CD14-positive monocyte (primary cell): ENCODE measurements at regions not wholly inside any gene's neighbourhood (a gene's known extent, or its start where the extent isn't known, plus 50 kb on each side); places are given as distances from the start of the nearest gene placed in this dataset.

Experiments used
- DNase-seq, 3 donors: peaks; one replicate each; pipeline ENCODE4 v3.0.0-alpha.2; 2011 to 2022
- H2AFZ ChIP-seq: 2 replicates; pipeline ENCODE4 v1.6.0; 2012; ENCODE audit warnings: mild to moderate bottlenecking, low read depth, low read length, inconsistent platforms; ENCODE audit not compliant: insufficient read depth, poor library complexity, severe bottlenecking
- H3K27ac ChIP-seq, 2 donors: 1 replicate in 1 of 2; 2 replicates in 1 of 2; pipeline ENCODE4 v1.5.1; 2012 to 2013; ENCODE audit warnings: low read length in 2 of 2, control low read depth in 1 of 2, inconsistent platforms in 1 of 2, low read depth in 1 of 2, mild to moderate bottlenecking in 1 of 2
- H3K27me3 ChIP-seq, 2 donors: one replicate each; pipeline versions ENCODE4 v1.6.0 to v1.6.1; 2011 to 2013; ENCODE audit warnings: low read length in 2 of 2; ENCODE audit not compliant: control insufficient read depth in 2 of 2, insufficient read depth in 2 of 2
- H3K36me3 ChIP-seq, 2 donors: replicated peaks in 1 of 2; 1 replicate in 1 of 2; 2 replicates in 1 of 2; pipeline versions ENCODE4 v1.5.1 to v1.6.1; 2012 to 2013; ENCODE audit warnings: low read length in 2 of 2, control low read depth in 1 of 2, inconsistent platforms in 1 of 2, mild to moderate bottlenecking in 1 of 2; ENCODE audit not compliant: insufficient read depth in 2 of 2, control insufficient read depth in 1 of 2
- H3K4me1 ChIP-seq, 2 donors: 1 replicate in 1 of 2; 2 replicates in 1 of 2; pipeline versions ENCODE4 v1.5.1 to v1.6.1; 2012 to 2013; ENCODE audit warnings: low read length in 2 of 2, control low read depth in 1 of 2, inconsistent platforms in 1 of 2, mild to moderate bottlenecking in 1 of 2, moderate library complexity in 1 of 2; ENCODE audit not compliant: insufficient read depth in 2 of 2, control insufficient read depth in 1 of 2
- H3K4me2 ChIP-seq: replicated peaks from 2 replicates; pipeline ENCODE3; 2012; ENCODE audit warnings: low read length, moderate library complexity, mild to moderate bottlenecking; ENCODE audit not compliant: poor library complexity, severe bottlenecking; ENCODE audit errors: extremely low read depth
- H3K4me3 ChIP-seq, 3 experiments: fragments of 200-600 bp in 1 of 3; sonication (generic) in 1 of 3; replicated peaks in 1 of 3; 1 replicate in 2 of 3; 2 replicates in 1 of 3; pipeline ENCODE4 v1.5.1; 2011 to 2013; ENCODE audit warnings: low read length in 3 of 3, mild to moderate bottlenecking in 3 of 3, control low read depth in 2 of 3, low read depth in 2 of 3, inconsistent platforms in 1 of 3, moderate library complexity in 1 of 3
- H3K79me2 ChIP-seq: 2 replicates; pipeline ENCODE4 v1.6.0; 2012; ENCODE audit warnings: mild to moderate bottlenecking, control low read depth, inconsistent platforms, low read length, moderate library complexity; ENCODE audit not compliant: insufficient read depth
- H3K9ac ChIP-seq: 2 replicates; pipeline ENCODE4 v1.6.0; 2017; ENCODE audit warnings: low read length, mild to moderate bottlenecking; ENCODE audit not compliant: insufficient read depth, poor library complexity, severe bottlenecking
- H3K9me3 ChIP-seq, 2 donors: replicated peaks in 1 of 2; 1 replicate in 1 of 2; 2 replicates in 1 of 2; pipeline versions ENCODE4 v1.5.1 to v1.6.1; 2012 to 2013; ENCODE audit warnings: low read length in 2 of 2, control low read depth in 1 of 2; ENCODE audit not compliant: control insufficient read depth in 1 of 2, insufficient read depth in 1 of 2
- H4K20me1 ChIP-seq: 2 replicates; pipeline ENCODE4 v1.6.0; 2012; ENCODE audit warnings: mild to moderate bottlenecking, low read length, control low read depth, moderate library complexity; ENCODE audit not compliant: insufficient read depth
- H3K27ac Mint-ChIP-seq, 7 donors: one replicate each; pipeline ENCODE4 v1.8.0; 2020; ENCODE audit warnings: mild to moderate bottlenecking in 7 of 7, mixed read lengths in 7 of 7, moderate library complexity in 6 of 7, inconsistent platforms in 2 of 7
- H3K27me3 Mint-ChIP-seq, 3 donors: one replicate each; pipeline ENCODE4 v1.8.0; 2021 to 2022; ENCODE audit warnings: low read depth in 3 of 3, mild to moderate bottlenecking in 3 of 3, mixed read lengths in 3 of 3, moderate library complexity in 3 of 3, inconsistent platforms in 1 of 3
- H3K36me3 Mint-ChIP-seq, 2 donors: one replicate each; pipeline ENCODE4 v1.8.0; 2020; ENCODE audit warnings: mixed read lengths in 2 of 2, inconsistent platforms in 1 of 2, mild to moderate bottlenecking in 1 of 2
- H3K4me1 Mint-ChIP-seq: one replicate; pipeline ENCODE4 v1.8.0; 2020; ENCODE audit warnings: mild to moderate bottlenecking, mixed read lengths
- H3K4me3 Mint-ChIP-seq, 2 donors: one replicate each; pipeline ENCODE4 v1.8.0; 2020; ENCODE audit warnings: mild to moderate bottlenecking in 2 of 2, mixed read lengths in 2 of 2, moderate library complexity in 1 of 2
- H3K9me3 Mint-ChIP-seq, 7 donors: one replicate each; pipeline ENCODE4 v1.8.0; 2020 to 2022; ENCODE audit warnings: mixed read lengths in 7 of 7, mild to moderate bottlenecking in 6 of 7, moderate library complexity in 6 of 7, inconsistent platforms in 2 of 7
- WGBS: methylation state at CpG from one replicate; pipeline ENCODE4 v1.1.5; 2013; ENCODE audit warnings: missing lambda C conversion rate; ENCODE audit not compliant: insufficient coverage; 5-methylcytosine and 5-hydroxymethylcytosine counted together
- intact Hi-C, 2 donors: fragments of 100-400 bp; cut with micrococcal nuclease; formaldehyde crosslinking; loops; one replicate each; pipeline versions ENCODE4 v1.15.0 to v1.15.1; 2023
- TF ChIP-seq, protein P1 (sequence below): fragments of 200-600 bp; IDR thresholded peaks from one replicate; pipeline ENCODE4 v1.8.0; 2022; ENCODE audit warnings: antibody characterized with exemption, mild to moderate bottlenecking

DNA sequence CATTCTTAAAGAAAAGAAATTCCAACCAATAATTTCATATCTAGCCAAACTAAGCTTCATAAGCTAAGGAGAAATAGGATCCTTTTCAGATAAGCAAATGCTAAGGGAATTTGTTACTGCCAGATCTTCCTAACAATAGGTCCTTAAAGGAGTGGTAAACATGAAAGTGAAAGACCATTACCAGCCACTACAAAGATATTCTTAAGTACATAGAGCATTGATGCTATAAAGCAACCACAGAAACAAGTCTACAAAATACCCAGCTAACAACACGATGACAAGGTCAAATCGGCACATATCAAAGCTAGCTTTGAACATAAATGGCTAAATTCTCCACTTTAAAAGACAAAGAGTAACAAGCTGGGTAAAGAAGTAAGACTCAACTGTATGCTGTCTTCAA is 188.9 kb upstream of the RPRM start:
- no peaks in the 10 kb centered on the region for H4K20me1 ChIP-seq
- H3K27me3 Mint-ChIP-seq, result peaks cover 0 to 1% (median 0%) of the 10 kb centered on the region in 3 donors
- H3K9me3 ChIP-seq, result peaks cover 22 to 29% of the 10 kb centered on the region in 2 donors
- H3K4me1 ChIP-seq, result no peaks in the 10 kb centered on the region
- H3K36me3 ChIP-seq, result no peaks in the 10 kb centered on the region
- no peaks in the 10 kb centered on the region for H3K36me3 Mint-ChIP-seq
- no peak overlapping the region for H3K9ac ChIP-seq
- DNase-seq, result no peak
- no peaks in the 10 kb centered on the region for H3K4me1 Mint-ChIP-seq
- no peaks in the 10 kb centered on the region for H3K27me3 ChIP-seq
- no peak overlapping the region for H3K27ac Mint-ChIP-seq
- no peak overlapping the region for H3K4me3 Mint-ChIP-seq
- no peak overlapping the region for H3K4me3 ChIP-seq
- TF ChIP-seq, protein P1, sequence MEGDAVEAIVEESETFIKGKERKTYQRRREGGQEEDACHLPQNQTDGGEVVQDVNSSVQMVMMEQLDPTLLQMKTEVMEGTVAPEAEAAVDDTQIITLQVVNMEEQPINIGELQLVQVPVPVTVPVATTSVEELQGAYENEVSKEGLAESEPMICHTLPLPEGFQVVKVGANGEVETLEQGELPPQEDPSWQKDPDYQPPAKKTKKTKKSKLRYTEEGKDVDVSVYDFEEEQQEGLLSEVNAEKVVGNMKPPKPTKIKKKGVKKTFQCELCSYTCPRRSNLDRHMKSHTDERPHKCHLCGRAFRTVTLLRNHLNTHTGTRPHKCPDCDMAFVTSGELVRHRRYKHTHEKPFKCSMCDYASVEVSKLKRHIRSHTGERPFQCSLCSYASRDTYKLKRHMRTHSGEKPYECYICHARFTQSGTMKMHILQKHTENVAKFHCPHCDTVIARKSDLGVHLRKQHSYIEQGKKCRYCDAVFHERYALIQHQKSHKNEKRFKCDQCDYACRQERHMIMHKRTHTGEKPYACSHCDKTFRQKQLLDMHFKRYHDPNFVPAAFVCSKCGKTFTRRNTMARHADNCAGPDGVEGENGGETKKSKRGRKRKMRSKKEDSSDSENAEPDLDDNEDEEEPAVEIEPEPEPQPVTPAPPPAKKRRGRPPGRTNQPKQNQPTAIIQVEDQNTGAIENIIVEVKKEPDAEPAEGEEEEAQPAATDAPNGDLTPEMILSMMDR, result no peak
- no peak overlapping the region for H3K27ac ChIP-seq
- H3K9me3 Mint-ChIP-seq, result peaks cover 10 to 26% (median 23%) of the 10 kb centered on the region in 7 donors
- no CpG with 5 or more reads among the region's 2 CpGs for WGBS
- intact Hi-C loops, result no loop called here
- H3K4me2 ChIP-seq, result no peak overlapping the region
- H2AFZ ChIP-seq, result no peak overlapping the region
- H3K79me2 ChIP-seq, result no peaks in the 10 kb centered on the region

GRCh38 chr2:153668923-153669322 is 190.4 kb upstream of the RPRM start:
- no peaks in the 10 kb centered on the region for H4K20me1 ChIP-seq
- H3K79me2 ChIP-seq, result no peaks in the 10 kb centered on the region
- H3K4me1 ChIP-seq, result no peaks in the 10 kb centered on the region
- no peak overlapping the region for H3K27ac ChIP-seq
- H3K36me3 ChIP-seq, result no peaks in the 10 kb centered on the region
- intact Hi-C loops, result no loop called here
- H3K27ac Mint-ChIP-seq, result peak overlapping the region in 1 of 7 donors; percentile 64
- H3K4me2 ChIP-seq, result no peak overlapping the region
- no peak overlapping the region for H3K4me3 ChIP-seq
- H3K9me3 ChIP-seq, result peaks cover 22 to 29% of the 10 kb centered on the region in 2 donors
- WGBS, result 63% methylated on average over 2 of the region's 2 CpGs
- no peaks in the 10 kb centered on the region for H3K4me1 Mint-ChIP-seq
- peaks cover 0 to 1% (median 0%) of the 10 kb centered on the region in 3 donors for H3K27me3 Mint-ChIP-seq
- H3K36me3 Mint-ChIP-seq, result no peaks in the 10 kb centered on the region
- peaks cover 10 to 29% (median 23%) of the 10 kb centered on the region in 7 donors for H3K9me3 Mint-ChIP-seq
- H3K4me3 Mint-ChIP-seq, result no peak overlapping the region
- no peak overlapping the region for H2AFZ ChIP-seq
- DNase-seq, result no peak
- TF ChIP-seq, protein P1, result no peak
- H3K27me3 ChIP-seq, result no peaks in the 10 kb centered on the region
- H3K9ac ChIP-seq, result no peak overlapping the region
